ENCODE measurements at regions not wholly inside any gene's neighbourhood (a gene's known extent, or its start where the extent isn't known, plus 50 kb on each side); places are given as distances from the start of the nearest gene placed in this dataset.

DNA sequence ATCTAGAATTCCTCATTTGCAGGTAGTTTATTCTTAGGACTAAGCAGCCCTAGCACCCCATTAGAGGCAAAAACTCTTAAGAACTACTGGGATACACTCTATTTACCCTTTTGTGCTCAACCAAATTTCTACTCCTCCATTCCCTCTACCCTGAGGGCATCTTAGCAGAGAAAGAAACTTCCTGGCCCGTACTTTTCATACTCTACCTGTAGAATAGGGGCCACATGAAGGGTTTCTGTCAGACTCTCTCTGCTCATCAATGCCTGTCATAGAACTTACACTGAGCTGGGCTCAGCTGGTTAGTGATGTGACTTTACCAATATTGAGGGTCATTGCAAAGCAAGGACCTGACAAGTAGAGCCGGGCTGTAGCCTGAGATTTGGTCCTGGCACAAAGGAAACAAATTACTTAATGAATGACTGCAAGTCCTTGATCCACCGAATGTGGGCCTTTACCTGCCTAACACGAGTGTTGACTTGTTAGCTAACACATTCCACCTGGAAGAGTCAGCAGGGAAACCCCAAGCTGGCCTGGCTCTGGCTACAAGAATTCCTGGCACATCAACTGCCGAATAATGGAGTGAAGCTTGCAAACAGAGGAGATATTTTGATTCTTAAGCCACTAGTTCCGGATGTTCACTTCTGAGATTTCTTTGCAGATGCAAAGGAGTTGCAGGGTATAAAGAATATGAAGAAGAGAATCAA, 280.5 kb upstream of the JAG1 start:
- Histone ChIP-seq H3K9me3 (ENCODE audit: control insufficient read depth in 5 of 5, low read length in 5 of 5) (no peaks in the 10 kb centered on the region), H3K9ac (ENCODE audit: low read length in 5 of 5) (no peak overlapping the region), H3K27me3 (ENCODE audit: control insufficient read depth in 5 of 5, insufficient read depth in 4 of 5, low read length in 5 of 5) (no peaks in the 10 kb centered on the region), H3K27ac (ENCODE audit: low read depth, low read length) (no peak overlapping the region), H3K4me3 (ENCODE audit: low read depth in 1 of 5, low read length in 5 of 5) (no peak overlapping the region), H3K36me3 (ENCODE audit: control insufficient read depth in 5 of 5, insufficient read depth in 5 of 5, low read length in 5 of 5) (no peaks in the 10 kb centered on the region), H3K4me1 (ENCODE audit: control insufficient read depth in 5 of 5, insufficient read depth in 5 of 5, low read length in 5 of 5) (peaks cover 0 to 6% (median 0%) of the 10 kb centered on the region in 5 donors)

DNA sequence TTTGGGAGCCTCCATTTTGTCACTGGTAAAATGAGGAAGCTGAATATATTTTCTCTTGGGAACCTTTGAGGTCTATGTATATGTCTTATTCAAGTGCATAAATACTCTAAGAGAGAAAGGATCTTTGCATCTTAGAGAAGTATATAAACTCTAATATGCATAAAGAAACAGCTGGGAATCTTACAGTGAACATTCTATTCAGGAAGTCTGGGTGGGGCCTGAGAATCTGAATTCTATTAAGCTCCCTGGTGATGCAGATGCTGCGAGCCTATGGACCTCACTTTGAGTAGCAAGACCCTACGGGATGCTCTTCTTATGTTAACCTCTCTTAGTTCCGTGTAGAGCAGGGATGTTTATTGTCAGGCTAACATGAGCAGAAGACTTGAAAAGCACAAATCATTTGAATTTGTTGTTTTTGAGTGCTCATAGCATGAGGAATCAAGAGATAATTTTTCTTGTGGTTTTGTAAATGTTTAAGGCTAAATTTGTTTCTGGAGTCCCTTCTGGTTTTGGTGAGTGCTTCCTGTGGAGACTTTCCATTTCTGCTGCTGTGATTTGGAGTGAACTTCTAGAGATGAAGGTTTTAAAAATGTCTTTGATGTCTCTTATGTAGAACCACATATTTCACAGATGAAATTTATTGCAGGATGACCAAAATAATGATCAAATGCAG, 281.2 kb upstream of the JAG1 start:
- no peaks in the 10 kb centered on the region for H3K9me3 ChIP-seq (ENCODE audit: control insufficient read depth in 5 of 5, low read length in 5 of 5)
- H3K27ac ChIP-seq (ENCODE audit: low read depth, low read length), result no peak overlapping the region
- H3K4me3 ChIP-seq (ENCODE audit: low read depth in 1 of 5, low read length in 5 of 5), result no peak overlapping the region
- peaks cover 0 to 6% (median 0%) of the 10 kb centered on the region in 5 donors for H3K4me1 ChIP-seq (ENCODE audit: control insufficient read depth in 5 of 5, insufficient read depth in 5 of 5, low read length in 5 of 5)
- no peak overlapping the region for H3K9ac ChIP-seq (ENCODE audit: low read length in 5 of 5)
- no peaks in the 10 kb centered on the region for H3K27me3 ChIP-seq (ENCODE audit: control insufficient read depth in 5 of 5, insufficient read depth in 4 of 5, low read length in 5 of 5)
- H3K36me3 ChIP-seq (ENCODE audit: control insufficient read depth in 5 of 5, insufficient read depth in 5 of 5, low read length in 5 of 5), result no peaks in the 10 kb centered on the region

DNA sequence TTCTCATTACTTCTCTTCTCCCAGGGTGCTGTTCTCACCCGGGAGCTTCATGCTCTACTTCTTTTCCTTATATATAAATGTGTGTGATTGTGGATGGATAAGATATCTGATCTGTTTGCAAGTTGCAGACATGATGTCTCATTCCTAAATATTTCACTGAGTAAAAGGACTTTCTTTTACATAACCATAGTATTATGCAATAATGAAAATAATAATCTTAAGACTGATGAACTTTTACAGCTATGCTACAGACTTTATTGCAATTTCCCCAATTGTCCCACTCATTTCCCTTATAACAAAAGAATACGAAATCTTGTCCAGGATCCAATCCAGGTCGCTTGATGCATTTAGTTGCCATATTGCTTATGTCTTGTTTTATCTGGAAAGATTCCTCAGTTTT, 284.5 kb upstream of the JAG1 start:
- Histone ChIP-seq H3K27me3 (ENCODE audit: control insufficient read depth in 5 of 5, insufficient read depth in 4 of 5, low read length in 5 of 5) (no peaks in the 10 kb centered on the region), H3K4me1 (ENCODE audit: control insufficient read depth in 5 of 5, insufficient read depth in 5 of 5, low read length in 5 of 5) (peaks cover 0 to 11% (median 0%) of the 10 kb centered on the region in 5 donors), H3K27ac (ENCODE audit: low read depth, low read length) (no peak overlapping the region), H3K9me3 (ENCODE audit: control insufficient read depth in 5 of 5, low read length in 5 of 5) (no peaks in the 10 kb centered on the region), H3K4me3 (ENCODE audit: low read depth in 1 of 5, low read length in 5 of 5) (no peak overlapping the region), H3K9ac (ENCODE audit: low read length in 5 of 5) (no peak overlapping the region), H3K36me3 (ENCODE audit: control insufficient read depth in 5 of 5, insufficient read depth in 5 of 5, low read length in 5 of 5) (no peaks in the 10 kb centered on the region)

DNA sequence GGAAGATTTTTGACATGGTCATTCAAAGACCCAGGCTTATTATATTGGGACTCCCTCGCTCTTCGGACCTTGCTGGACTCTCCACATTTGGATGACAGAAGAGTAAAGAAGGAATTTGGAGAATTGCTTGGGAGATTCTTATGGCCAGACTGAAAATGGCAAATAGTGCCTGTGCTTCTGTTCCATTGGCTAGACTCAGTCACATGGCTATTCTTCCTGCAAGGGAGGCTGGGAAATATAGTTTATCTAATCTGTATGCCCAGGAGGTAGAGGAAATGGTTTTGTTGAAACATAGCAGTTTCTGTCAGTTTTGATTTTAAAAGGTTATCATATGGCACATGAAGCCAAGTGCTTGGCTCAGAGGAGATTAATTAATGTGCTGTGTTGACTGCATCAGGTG, 286.6 kb upstream of the JAG1 start:
- Histone ChIP-seq H3K4me1 (ENCODE audit: control insufficient read depth in 5 of 5, insufficient read depth in 5 of 5, low read length in 5 of 5) (peaks cover 2 to 24% (median 8%) of the 10 kb centered on the region in 5 donors), H3K27ac (ENCODE audit: low read depth, low read length) (no peak overlapping the region), H3K9ac (ENCODE audit: low read length in 5 of 5) (no peak overlapping the region), H3K27me3 (ENCODE audit: control insufficient read depth in 5 of 5, insufficient read depth in 4 of 5, low read length in 5 of 5) (no peaks in the 10 kb centered on the region), H3K9me3 (ENCODE audit: control insufficient read depth in 5 of 5, low read length in 5 of 5) (no peaks in the 10 kb centered on the region), H3K36me3 (ENCODE audit: control insufficient read depth in 5 of 5, insufficient read depth in 5 of 5, low read length in 5 of 5) (no peaks in the 10 kb centered on the region), H3K4me3 (ENCODE audit: low read depth in 1 of 5, low read length in 5 of 5) (no peak overlapping the region)

DNA sequence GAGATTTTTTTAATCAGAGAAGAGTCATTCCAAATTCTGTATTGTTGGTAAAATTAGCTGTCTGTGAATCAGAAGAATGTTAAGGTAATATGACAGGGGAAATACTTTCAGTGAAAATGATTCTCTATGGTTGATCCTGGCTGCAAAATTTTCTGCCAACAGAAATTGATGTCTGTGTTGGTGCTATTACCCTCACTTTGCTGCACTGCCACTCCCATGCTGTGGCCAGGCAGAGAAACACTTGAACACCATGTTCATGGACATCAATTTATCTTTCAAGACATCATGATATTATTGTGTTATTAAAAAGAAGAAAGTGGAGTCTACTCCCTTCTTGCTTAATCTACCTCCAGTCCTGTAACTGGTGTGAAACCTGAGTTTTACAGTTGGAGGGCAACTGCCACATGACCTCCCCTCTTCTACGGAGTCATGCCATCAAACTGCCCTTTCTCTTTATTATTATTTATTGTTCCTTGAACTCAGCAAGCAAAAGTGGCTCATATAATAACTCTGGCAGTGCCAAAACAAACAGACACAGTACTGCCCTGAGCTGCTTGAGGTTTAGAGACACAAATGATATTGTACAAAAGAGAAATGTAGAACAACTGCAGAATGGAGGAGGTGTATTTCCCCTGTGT, 288.0 kb upstream of the JAG1 start:
- H3K4me1 ChIP-seq (ENCODE audit: control insufficient read depth in 5 of 5, insufficient read depth in 5 of 5, low read length in 5 of 5), result peaks cover 2 to 24% (median 12%) of the 10 kb centered on the region in 5 donors
- no peaks in the 10 kb centered on the region for H3K36me3 ChIP-seq (ENCODE audit: control insufficient read depth in 5 of 5, insufficient read depth in 5 of 5, low read length in 5 of 5)
- H3K27me3 ChIP-seq (ENCODE audit: control insufficient read depth in 5 of 5, insufficient read depth in 4 of 5, low read length in 5 of 5), result no peaks in the 10 kb centered on the region
- H3K9ac ChIP-seq (ENCODE audit: low read length in 5 of 5), result no peak overlapping the region
- H3K4me3 ChIP-seq (ENCODE audit: low read depth in 1 of 5, low read length in 5 of 5), result no peak overlapping the region
- no peak overlapping the region for H3K27ac ChIP-seq (ENCODE audit: low read depth, low read length)
- H3K9me3 ChIP-seq (ENCODE audit: control insufficient read depth in 5 of 5, low read length in 5 of 5), result no peaks in the 10 kb centered on the region

DNA sequence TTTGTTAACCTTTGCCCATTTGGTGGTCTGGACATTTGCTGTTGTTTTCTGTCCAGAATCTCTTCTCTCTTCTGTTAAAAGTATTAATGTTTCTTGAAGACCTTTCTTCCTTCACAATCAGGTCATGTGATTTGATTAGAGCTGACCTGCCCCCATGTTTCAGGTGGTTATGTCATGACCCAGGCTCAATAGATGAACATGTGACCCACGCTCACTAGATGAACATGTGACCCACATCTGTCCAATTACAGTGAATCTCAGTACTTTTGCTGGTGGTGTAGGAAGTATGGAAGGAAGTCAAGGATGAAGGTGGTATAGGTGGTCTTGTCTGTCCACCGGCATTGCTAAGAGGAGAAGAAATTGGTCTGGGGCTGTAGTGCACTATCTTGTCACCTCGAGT, 289.1 kb upstream of the JAG1 start:
- Histone ChIP-seq H3K9me3 (ENCODE audit: control insufficient read depth in 5 of 5, low read length in 5 of 5) (no peaks in the 10 kb centered on the region), H3K27me3 (ENCODE audit: control insufficient read depth in 5 of 5, insufficient read depth in 4 of 5, low read length in 5 of 5) (no peaks in the 10 kb centered on the region), H3K4me3 (ENCODE audit: low read depth in 1 of 5, low read length in 5 of 5) (no peak overlapping the region), H3K9ac (ENCODE audit: low read length in 5 of 5) (no peak overlapping the region), H3K4me1 (ENCODE audit: control insufficient read depth in 5 of 5, insufficient read depth in 5 of 5, low read length in 5 of 5) (peaks cover 2 to 24% (median 12%) of the 10 kb centered on the region in 5 donors), H3K27ac (ENCODE audit: low read depth, low read length) (no peak overlapping the region), H3K36me3 (ENCODE audit: control insufficient read depth in 5 of 5, insufficient read depth in 5 of 5, low read length in 5 of 5) (no peaks in the 10 kb centered on the region)

DNA sequence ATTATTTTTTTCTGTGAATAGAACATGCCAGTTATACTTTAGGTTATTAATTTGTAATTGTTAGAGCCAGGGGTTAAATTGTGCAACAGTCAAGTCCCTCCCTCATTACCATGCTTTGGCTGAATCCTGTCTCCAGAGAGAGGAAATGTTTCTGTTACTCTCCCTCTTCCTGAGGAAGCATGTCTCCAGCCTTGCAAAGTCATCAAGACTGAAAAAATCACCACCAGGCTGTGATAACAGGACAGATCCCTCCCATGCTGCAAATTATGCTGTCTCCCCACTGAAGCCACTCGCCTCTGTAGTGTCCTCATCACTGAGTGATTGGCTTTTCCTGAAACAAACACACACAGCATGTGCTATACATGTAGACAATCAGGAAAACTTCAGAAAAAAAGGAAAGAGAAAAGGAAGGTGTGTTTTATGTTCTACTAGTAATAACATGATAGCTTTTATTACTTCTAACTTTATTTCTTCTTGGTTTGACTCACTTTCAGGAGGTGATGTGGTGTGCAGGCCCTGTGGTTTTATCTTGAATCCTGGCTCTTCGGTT, 290.0 kb upstream of the JAG1 start:
- Histone ChIP-seq H3K4me1 (ENCODE audit: control insufficient read depth in 5 of 5, insufficient read depth in 5 of 5, low read length in 5 of 5) (peaks cover 2 to 19% (median 11%) of the 10 kb centered on the region in 5 donors), H3K4me3 (ENCODE audit: low read depth in 1 of 5, low read length in 5 of 5) (no peak overlapping the region), H3K27ac (ENCODE audit: low read depth, low read length) (no peak overlapping the region), H3K9me3 (ENCODE audit: control insufficient read depth in 5 of 5, low read length in 5 of 5) (no peaks in the 10 kb centered on the region), H3K9ac (ENCODE audit: low read length in 5 of 5) (no peak overlapping the region), H3K27me3 (ENCODE audit: control insufficient read depth in 5 of 5, insufficient read depth in 4 of 5, low read length in 5 of 5) (no peaks in the 10 kb centered on the region), H3K36me3 (ENCODE audit: control insufficient read depth in 5 of 5, insufficient read depth in 5 of 5, low read length in 5 of 5) (no peaks in the 10 kb centered on the region)

DNA sequence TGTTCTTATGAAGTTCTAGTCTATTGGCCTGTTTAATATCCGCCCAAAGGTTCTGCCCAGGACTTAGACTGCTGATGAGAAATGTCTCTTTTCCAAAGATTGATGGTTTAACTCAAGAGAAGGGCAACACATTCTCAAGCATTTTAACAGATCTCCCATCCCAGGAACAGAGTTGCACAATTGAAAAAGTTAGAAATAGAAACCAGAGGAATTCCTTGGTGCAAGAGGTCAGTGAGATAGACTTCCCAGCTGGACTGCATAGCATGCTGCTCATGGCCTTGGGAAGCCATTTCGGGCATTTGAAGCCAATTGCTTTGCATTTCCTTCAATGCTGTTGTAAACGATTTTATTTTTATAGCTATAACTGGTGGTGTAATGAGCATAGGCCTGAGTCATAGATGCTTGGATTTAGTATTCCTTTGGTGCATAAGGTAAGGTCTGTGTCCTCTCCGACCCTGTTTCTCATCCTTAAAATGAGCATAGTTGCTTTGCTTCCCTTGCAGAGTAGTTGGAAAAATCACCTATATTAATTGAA, 292.2 kb upstream of the JAG1 start:
- Histone ChIP-seq H3K27ac (ENCODE audit: low read depth, low read length) (no peak overlapping the region), H3K4me3 (ENCODE audit: low read depth in 1 of 5, low read length in 5 of 5) (no peak overlapping the region), H3K36me3 (ENCODE audit: control insufficient read depth in 5 of 5, insufficient read depth in 5 of 5, low read length in 5 of 5) (no peaks in the 10 kb centered on the region), H3K9me3 (ENCODE audit: control insufficient read depth in 5 of 5, low read length in 5 of 5) (no peaks in the 10 kb centered on the region), H3K4me1 (ENCODE audit: control insufficient read depth in 5 of 5, insufficient read depth in 5 of 5, low read length in 5 of 5) (peaks cover 2 to 19% (median 12%) of the 10 kb centered on the region in 5 donors), H3K9ac (ENCODE audit: low read length in 5 of 5) (no peak overlapping the region), H3K27me3 (ENCODE audit: control insufficient read depth in 5 of 5, insufficient read depth in 4 of 5, low read length in 5 of 5) (no peaks in the 10 kb centered on the region)

DNA sequence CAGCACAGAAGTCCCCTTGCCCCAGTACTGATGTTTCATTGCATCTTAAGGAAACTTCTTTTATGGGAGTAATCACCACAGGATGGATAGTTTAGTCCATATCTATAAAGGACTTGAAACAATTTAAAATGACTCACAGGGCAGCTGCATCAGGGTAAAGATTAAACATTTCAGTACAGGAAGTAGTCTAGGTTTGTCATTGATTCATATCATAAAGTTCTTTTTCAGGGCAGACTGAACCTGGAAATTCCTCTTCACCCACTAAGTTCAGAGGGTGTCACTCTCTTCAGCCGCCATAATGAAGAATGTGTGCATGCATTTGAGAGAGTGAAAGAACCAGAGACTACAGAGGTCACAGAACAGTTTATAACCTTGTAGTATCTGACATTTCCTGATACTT, 296.3 kb upstream of the JAG1 start:
- H3K4me1 ChIP-seq (ENCODE audit: control insufficient read depth in 5 of 5, insufficient read depth in 5 of 5, low read length in 5 of 5), result peaks cover 0 to 5% (median 4%) of the 10 kb centered on the region in 5 donors
- H3K9me3 ChIP-seq (ENCODE audit: control insufficient read depth in 5 of 5, low read length in 5 of 5), result no peaks in the 10 kb centered on the region
- no peak overlapping the region for H3K27ac ChIP-seq (ENCODE audit: low read depth, low read length)
- H3K4me3 ChIP-seq (ENCODE audit: low read depth in 1 of 5, low read length in 5 of 5), result no peak overlapping the region
- no peak overlapping the region for H3K9ac ChIP-seq (ENCODE audit: low read length in 5 of 5)
- no peaks in the 10 kb centered on the region for H3K36me3 ChIP-seq (ENCODE audit: control insufficient read depth in 5 of 5, insufficient read depth in 5 of 5, low read length in 5 of 5)
- no peaks in the 10 kb centered on the region for H3K27me3 ChIP-seq (ENCODE audit: control insufficient read depth in 5 of 5, insufficient read depth in 4 of 5, low read length in 5 of 5)

DNA sequence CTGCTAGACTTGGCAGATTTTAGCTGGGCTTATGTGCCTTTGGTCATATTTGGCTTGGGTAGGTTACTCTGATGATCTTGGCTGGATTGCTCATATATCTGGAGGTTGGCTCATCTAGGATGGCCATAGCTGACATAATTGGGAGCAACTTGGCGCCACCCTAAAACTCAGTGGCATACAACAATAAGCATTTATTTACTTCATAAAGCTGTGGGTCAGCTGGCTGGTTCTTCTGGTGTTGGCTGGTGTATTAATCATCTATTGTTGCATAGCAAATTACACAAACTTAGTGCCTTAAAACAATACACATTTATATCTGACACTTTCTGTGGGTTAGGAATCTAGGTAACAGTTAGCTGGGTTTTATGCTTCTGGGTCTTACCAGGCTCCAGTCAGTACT, 297.3 kb upstream of the JAG1 start:
- Histone ChIP-seq H3K9me3 (ENCODE audit: control insufficient read depth in 5 of 5, low read length in 5 of 5) (no peaks in the 10 kb centered on the region), H3K4me1 (ENCODE audit: control insufficient read depth in 5 of 5, insufficient read depth in 5 of 5, low read length in 5 of 5) (peaks cover 0 to 5% (median under 1%) of the 10 kb centered on the region in 5 donors), H3K4me3 (ENCODE audit: low read depth in 1 of 5, low read length in 5 of 5) (no peak overlapping the region), H3K9ac (ENCODE audit: low read length in 5 of 5) (no peak overlapping the region), H3K27ac (ENCODE audit: low read depth, low read length) (no peak overlapping the region), H3K36me3 (ENCODE audit: control insufficient read depth in 5 of 5, insufficient read depth in 5 of 5, low read length in 5 of 5) (no peaks in the 10 kb centered on the region), H3K27me3 (ENCODE audit: control insufficient read depth in 5 of 5, insufficient read depth in 4 of 5, low read length in 5 of 5) (no peaks in the 10 kb centered on the region)

Data from subcutaneous abdominal adipose tissue (tissue), 5 donors.